ENCODE measurements at regions not wholly inside any gene's neighbourhood (a gene's known extent, or its start where the extent isn't known, plus 50 kb on each side); places are given as distances from the start of the nearest gene placed in this dataset.

GRCh38 chr2:147170932-147171331 lies 673.9 kb upstream of the ACVR2A start:
- Mint-ChIP-seq H3K9me3 (ENCODE audit: low read depth) (no peaks in the 10 kb centered on the region), H3K4me3 (ENCODE audit: unreplicated experiment) (no peak overlapping the region), H3K4me1 (ENCODE audit: low read depth) (no peaks in the 10 kb centered on the region), H3K36me3 (ENCODE audit: low read depth) (no peaks in the 10 kb centered on the region), H3K27ac (ENCODE audit: unreplicated experiment) (no peak overlapping the region), H3K27me3 (ENCODE audit: low read depth) (peaks cover 5% of the 10 kb centered on the region)
- no peak for DNase-seq (ENCODE audit: low spot score)
- TF ChIP-seq CTCF (IDR thresholded peaks at IDR 0.05), result no peak

GRCh38 chr2:147165697-147166382 lies 679.0 kb upstream of the ACVR2A start:
- Mint-ChIP-seq H3K4me1 (ENCODE audit: low read depth) (no peaks in the 10 kb centered on the region), H3K9me3 (ENCODE audit: low read depth) (peaks cover 5% of the 10 kb centered on the region), H3K27ac (ENCODE audit: unreplicated experiment) (no peak overlapping the region), H3K27me3 (ENCODE audit: low read depth) (peaks cover 2% of the 10 kb centered on the region), H3K4me3 (ENCODE audit: unreplicated experiment) (no peak overlapping the region), H3K36me3 (ENCODE audit: low read depth) (no peaks in the 10 kb centered on the region)
- no peak for TF ChIP-seq CTCF (IDR thresholded peaks at IDR 0.05)
- no peak for DNase-seq (ENCODE audit: low spot score)

DNA sequence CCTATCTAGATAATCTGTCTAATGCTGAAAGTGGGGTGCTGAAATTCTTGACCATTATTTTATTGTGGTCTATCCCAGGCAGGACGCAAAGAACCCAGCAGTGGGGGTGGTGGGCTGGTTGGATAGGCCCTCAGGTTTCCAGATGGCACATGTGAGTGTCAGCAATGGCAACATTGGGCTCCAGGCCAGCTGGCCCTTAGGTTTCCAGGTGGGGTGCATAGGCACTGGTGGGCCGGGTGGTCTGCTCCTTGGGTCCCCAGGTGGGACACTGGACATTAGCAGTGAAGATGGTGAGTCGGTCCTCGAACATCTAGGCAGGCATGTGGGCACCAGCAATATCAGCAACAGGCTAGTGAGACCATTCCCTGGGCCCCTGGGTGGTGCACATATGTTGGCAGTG lies 680.3 kb upstream of the ACVR2A start:
- TF ChIP-seq CTCF (IDR thresholded peaks at IDR 0.05), result no peak
- H3K9me3 Mint-ChIP-seq (ENCODE audit: low read depth), result peaks cover 5% of the 10 kb centered on the region
- no peaks in the 10 kb centered on the region for H3K4me1 Mint-ChIP-seq (ENCODE audit: low read depth)
- H3K27me3 Mint-ChIP-seq (ENCODE audit: low read depth), result peaks cover 2% of the 10 kb centered on the region
- H3K27ac Mint-ChIP-seq (ENCODE audit: unreplicated experiment), result no peak overlapping the region
- H3K4me3 Mint-ChIP-seq (ENCODE audit: unreplicated experiment), result no peak overlapping the region
- H3K36me3 Mint-ChIP-seq (ENCODE audit: low read depth), result no peaks in the 10 kb centered on the region
- peak; percentile 79 for DNase-seq (ENCODE audit: low spot score)

GRCh38 chr2:147161746-147162145 lies 683.1 kb upstream of the ACVR2A start:
- H3K9me3 Mint-ChIP-seq (ENCODE audit: low read depth), result peaks cover 5% of the 10 kb centered on the region
- H3K4me3 Mint-ChIP-seq (ENCODE audit: unreplicated experiment), result no peak overlapping the region
- H3K27ac Mint-ChIP-seq (ENCODE audit: unreplicated experiment), result no peak overlapping the region
- TF ChIP-seq CTCF (IDR thresholded peaks at IDR 0.05), result no peak
- DNase-seq (ENCODE audit: low spot score), result no peak
- H3K4me1 Mint-ChIP-seq (ENCODE audit: low read depth), result no peaks in the 10 kb centered on the region
- H3K27me3 Mint-ChIP-seq (ENCODE audit: low read depth), result no peaks in the 10 kb centered on the region
- no peaks in the 10 kb centered on the region for H3K36me3 Mint-ChIP-seq (ENCODE audit: low read depth)

GRCh38 chr2:147156970-147157369 lies 687.9 kb upstream of the ACVR2A start:
- Mint-ChIP-seq H3K9me3 (ENCODE audit: low read depth) (peaks cover 16% of the 10 kb centered on the region), H3K27ac (ENCODE audit: unreplicated experiment) (no peak overlapping the region), H3K36me3 (ENCODE audit: low read depth) (peaks cover 2% of the 10 kb centered on the region), H3K4me1 (ENCODE audit: low read depth) (no peaks in the 10 kb centered on the region), H3K27me3 (ENCODE audit: low read depth) (no peaks in the 10 kb centered on the region), H3K4me3 (ENCODE audit: unreplicated experiment) (no peak overlapping the region)
- no peak for DNase-seq (ENCODE audit: low spot score)
- no peak for TF ChIP-seq CTCF (IDR thresholded peaks at IDR 0.05)
